Fibroblast of lung (primary cell): ENCODE measurements at regions not wholly inside any gene's neighbourhood (a gene's known extent, or its start where the extent isn't known, plus 50 kb on each side); places are given as distances from the start of the nearest gene placed in this dataset.

Experiments
- DNase-seq, 2 donors: peaks; one replicate each; pipeline versions ENCODE4 v3.0.0 to v3.0.0-alpha.2; 2010; ENCODE audit warnings: low read depth in 2 of 2
- H2AFZ ChIP-seq: 2 replicates; pipeline ENCODE4 v1.5.1; 2012; ENCODE audit warnings: low read length, control low read depth, inconsistent platforms
- H3K27ac ChIP-seq: 2 replicates; pipeline ENCODE4 v1.5.1; 2011; ENCODE audit warnings: low read length, control low read depth; ENCODE audit not compliant: insufficient read depth
- H3K27me3 ChIP-seq: 2 replicates; pipeline ENCODE4 v1.5.1; 2011; ENCODE audit warnings: mild to moderate bottlenecking, low read length; ENCODE audit not compliant: control insufficient read depth, insufficient read depth
- H3K36me3 ChIP-seq: 2 replicates; pipeline ENCODE4 v1.5.1; 2011; ENCODE audit warnings: low read length; ENCODE audit not compliant: control insufficient read depth, insufficient read depth
- H3K4me1 ChIP-seq: 2 replicates; pipeline ENCODE4 v1.5.1; 2011; ENCODE audit warnings: low read length; ENCODE audit not compliant: control insufficient read depth, insufficient read depth; ENCODE audit errors: extremely low read depth
- H3K4me2 ChIP-seq: 2 replicates; pipeline ENCODE4 v1.5.1; 2011; ENCODE audit warnings: low read length, control low read depth; ENCODE audit not compliant: insufficient read depth; ENCODE audit errors: extremely low read depth
- H3K4me3 ChIP-seq, 4 experiments: fragments of 200-600 bp in 1 of 4; sonication (generic) in 1 of 4; replicated peaks in 1 of 4; 2 replicates each; pipeline ENCODE4 v1.5.1; 2011 to 2016; ENCODE audit warnings: low read length in 4 of 4, low read depth in 3 of 4, mild to moderate bottlenecking in 3 of 4, control low read depth in 2 of 4, inconsistent platforms in 1 of 4, mixed read lengths in 1 of 4; ENCODE audit not compliant: insufficient read depth in 1 of 4; ENCODE audit errors: control extremely low read depth in 1 of 4
- H3K79me2 ChIP-seq: 2 replicates; pipeline ENCODE4 v1.5.1; 2012; ENCODE audit warnings: mild to moderate bottlenecking, low read length, inconsistent platforms; ENCODE audit not compliant: control insufficient read depth, insufficient read depth
- H3K9ac ChIP-seq: 2 replicates; pipeline ENCODE4 v1.5.1; 2011; ENCODE audit warnings: mild to moderate bottlenecking, low read length, control low read depth; ENCODE audit not compliant: insufficient read depth
- H3K9me3 ChIP-seq: 2 replicates; pipeline ENCODE4 v1.5.1; 2012; ENCODE audit warnings: low read depth, low read length; ENCODE audit not compliant: control insufficient read depth, insufficient read depth
- H4K20me1 ChIP-seq: 2 replicates; pipeline ENCODE4 v1.5.1; 2011; ENCODE audit warnings: low read length; ENCODE audit not compliant: control insufficient read depth, insufficient read depth; ENCODE audit errors: extremely low read depth
- EZH2 ChIP-seq: IDR thresholded peaks from 2 replicates; pipeline ENCODE4 v1.5.1; 2012; ENCODE audit warnings: low read length, control low read depth, mild to moderate bottlenecking; ENCODE audit errors: missing control alignments
- TF ChIP-seq, protein P1 (sequence below), 2 donors: IDR thresholded peaks in 1 of 2; conservative IDR thresholded peaks in 1 of 2; 1 replicate in 1 of 2; 2 replicates in 1 of 2; pipeline ENCODE4 v1.5.1; 2011 to 2012; ENCODE audit warnings: low read length in 2 of 2, control low read depth in 1 of 2, inconsistent platforms in 1 of 2, low read depth in 1 of 2, mild to moderate bottlenecking in 1 of 2

DNA sequence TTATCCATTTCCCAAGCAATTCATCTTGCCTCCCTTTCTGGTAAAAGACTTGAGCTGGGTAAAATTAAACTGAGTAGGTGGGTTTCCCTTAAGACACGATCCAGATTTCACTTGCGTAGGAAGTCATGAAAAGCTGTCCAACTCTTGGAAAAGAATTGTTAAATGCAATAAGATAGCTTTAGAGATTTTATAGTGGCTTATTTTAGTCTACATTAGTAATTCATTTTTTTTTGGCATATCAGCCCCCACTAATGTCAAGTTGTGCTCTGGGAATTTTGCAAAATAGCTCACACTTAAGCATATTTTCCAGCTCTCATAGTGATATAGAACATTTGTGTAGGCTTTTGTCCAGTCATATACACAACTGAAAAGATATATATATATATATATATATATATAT lies 344.7 kb upstream of the FIGN start:
- Histone ChIP-seq H3K9ac (no peak overlapping the region), H3K4me3 (no peak overlapping the region), H3K27me3 (no peaks in the 10 kb centered on the region), H3K4me1 (no peaks in the 10 kb centered on the region), H3K79me2 (no peaks in the 10 kb centered on the region), H3K4me2 (no peak overlapping the region), H3K27ac (no peak overlapping the region), H2AFZ (no peak overlapping the region), H3K9me3 (no peaks in the 10 kb centered on the region), H4K20me1 (no peaks in the 10 kb centered on the region), H3K36me3 (no peaks in the 10 kb centered on the region)
- TF ChIP-seq, protein P1, sequence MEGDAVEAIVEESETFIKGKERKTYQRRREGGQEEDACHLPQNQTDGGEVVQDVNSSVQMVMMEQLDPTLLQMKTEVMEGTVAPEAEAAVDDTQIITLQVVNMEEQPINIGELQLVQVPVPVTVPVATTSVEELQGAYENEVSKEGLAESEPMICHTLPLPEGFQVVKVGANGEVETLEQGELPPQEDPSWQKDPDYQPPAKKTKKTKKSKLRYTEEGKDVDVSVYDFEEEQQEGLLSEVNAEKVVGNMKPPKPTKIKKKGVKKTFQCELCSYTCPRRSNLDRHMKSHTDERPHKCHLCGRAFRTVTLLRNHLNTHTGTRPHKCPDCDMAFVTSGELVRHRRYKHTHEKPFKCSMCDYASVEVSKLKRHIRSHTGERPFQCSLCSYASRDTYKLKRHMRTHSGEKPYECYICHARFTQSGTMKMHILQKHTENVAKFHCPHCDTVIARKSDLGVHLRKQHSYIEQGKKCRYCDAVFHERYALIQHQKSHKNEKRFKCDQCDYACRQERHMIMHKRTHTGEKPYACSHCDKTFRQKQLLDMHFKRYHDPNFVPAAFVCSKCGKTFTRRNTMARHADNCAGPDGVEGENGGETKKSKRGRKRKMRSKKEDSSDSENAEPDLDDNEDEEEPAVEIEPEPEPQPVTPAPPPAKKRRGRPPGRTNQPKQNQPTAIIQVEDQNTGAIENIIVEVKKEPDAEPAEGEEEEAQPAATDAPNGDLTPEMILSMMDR (conservative IDR thresholded peaks at IDR 0.05 in 1 of 2, IDR thresholded peaks at IDR 0.05 in 1 of 2; ENCODE audit: low read depth in 1 of 2, low read length in 2 of 2): no peak
- no peak for TF ChIP-seq EZH2
- no peak for DNase-seq

DNA sequence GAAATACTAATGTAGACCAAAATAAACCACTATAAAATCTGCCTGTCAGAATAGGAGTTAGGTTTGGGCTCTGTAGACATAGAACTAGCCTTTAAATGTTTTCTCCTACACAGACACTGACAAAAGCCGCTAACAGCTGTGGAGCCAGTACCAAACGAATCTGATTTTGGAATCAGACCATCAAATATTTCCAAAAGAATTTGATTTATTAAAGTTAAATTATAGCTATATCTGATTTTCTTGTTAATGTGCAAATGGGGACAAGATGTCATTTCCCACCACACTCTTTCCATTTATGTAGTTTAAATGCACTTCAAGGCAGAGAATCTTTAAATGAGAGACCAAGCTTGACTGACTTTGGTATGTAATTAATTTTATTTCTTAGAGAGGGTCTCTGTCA lies 343.4 kb upstream of the FIGN start:
- H3K9me3 ChIP-seq: no peaks in the 10 kb centered on the region
- H3K27ac ChIP-seq: no peak overlapping the region
- H3K27me3 ChIP-seq: no peaks in the 10 kb centered on the region
- no peaks in the 10 kb centered on the region for H4K20me1 ChIP-seq
- H2AFZ ChIP-seq: no peak overlapping the region
- TF ChIP-seq, protein P1 (conservative IDR thresholded peaks at IDR 0.05 in 1 of 2, IDR thresholded peaks at IDR 0.05 in 1 of 2; ENCODE audit: low read depth in 1 of 2, low read length in 2 of 2): no peak
- no peak for TF ChIP-seq EZH2
- H3K36me3 ChIP-seq: no peaks in the 10 kb centered on the region
- no peak overlapping the region for H3K4me3 ChIP-seq
- no peaks in the 10 kb centered on the region for H3K4me1 ChIP-seq
- H3K79me2 ChIP-seq: no peaks in the 10 kb centered on the region
- H3K9ac ChIP-seq: no peak overlapping the region
- no peak for DNase-seq
- no peak overlapping the region for H3K4me2 ChIP-seq

DNA sequence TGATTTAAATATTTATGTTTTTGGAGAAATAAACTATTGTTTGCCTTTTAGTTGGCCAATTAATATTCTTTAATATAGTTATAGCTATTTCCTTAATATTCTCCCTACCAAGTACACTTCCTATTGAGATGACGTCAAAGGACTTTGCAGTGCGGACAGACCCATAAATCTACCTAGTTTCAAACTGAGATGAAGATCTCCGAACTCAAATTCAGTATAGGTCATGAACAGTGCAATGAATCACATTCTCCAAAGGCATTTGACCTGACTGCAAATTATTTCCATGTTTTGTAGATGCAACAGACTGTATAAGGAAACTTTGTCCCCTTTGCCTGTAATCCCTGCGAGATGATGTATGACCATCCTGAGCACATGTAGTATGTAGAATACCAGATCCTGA lies 342.6 kb upstream of the FIGN start:
- no peak overlapping the region for H2AFZ ChIP-seq
- H3K9ac ChIP-seq: no peak overlapping the region
- H3K36me3 ChIP-seq: no peaks in the 10 kb centered on the region
- DNase-seq: no peak
- H3K79me2 ChIP-seq: no peaks in the 10 kb centered on the region
- no peaks in the 10 kb centered on the region for H3K27me3 ChIP-seq
- H3K4me2 ChIP-seq: no peak overlapping the region
- no peaks in the 10 kb centered on the region for H3K9me3 ChIP-seq
- H3K4me1 ChIP-seq: no peaks in the 10 kb centered on the region
- TF ChIP-seq, protein P1 (conservative IDR thresholded peaks at IDR 0.05 in 1 of 2, IDR thresholded peaks at IDR 0.05 in 1 of 2; ENCODE audit: low read depth in 1 of 2, low read length in 2 of 2): no peak
- TF ChIP-seq EZH2: no peak
- H3K27ac ChIP-seq: no peak overlapping the region
- no peaks in the 10 kb centered on the region for H4K20me1 ChIP-seq
- no peak overlapping the region for H3K4me3 ChIP-seq
